GM21529 (cell line): ENCODE measurements at regions not wholly inside any gene's neighbourhood (a gene's known extent, or its start where the extent isn't known, plus 50 kb on each side); places are given as distances from the start of the nearest gene placed in this dataset.

Experiments used
- ATAC-seq: cut with Tn5 transposase; IDR thresholded peaks from one replicate; pipeline ENCODE4 v1.9.1; 2021; ENCODE audit not compliant: unreplicated experiment

GRCh38 chr18:70489986-70490933, 201.4 kb downstream of the SOCS6 start:
- ATAC-seq = peak; percentile 46

- no peak for ATAC-seq
Observed at GRCh38 chr18:70489571-70489970, 200.7 kb downstream of the SOCS6 start.

- no peak for ATAC-seq
Observed at GRCh38 chr18:70469916-70470315, 181.1 kb downstream of the SOCS6 start.

- ATAC-seq = no peak
Observed at GRCh38 chr18:70468861-70469547, 180.2 kb downstream of the SOCS6 start.

- ATAC-seq = no peak
Observed at GRCh38 chr18:70464343-70465114, 175.7 kb downstream of the SOCS6 start.

- ATAC-seq = no peak
Observed at GRCh38 chr18:70463085-70463484, 174.2 kb downstream of the SOCS6 start.

- no peak for ATAC-seq
Observed at GRCh38 chr18:70462078-70462439, 173.2 kb downstream of the SOCS6 start.

- ATAC-seq = no peak
Observed at GRCh38 chr18:70461323-70462077, 172.7 kb downstream of the SOCS6 start.

GRCh38 chr18:70459731-70460130, 170.9 kb downstream of the SOCS6 start:
- ATAC-seq = no peak

GRCh38 chr18:70459251-70459650, 170.4 kb downstream of the SOCS6 start:
- no peak for ATAC-seq

GRCh38 chr18:70457788-70458187, 168.9 kb downstream of the SOCS6 start:
- no peak for ATAC-seq

GRCh38 chr18:70457223-70457622, 168.4 kb downstream of the SOCS6 start:
- ATAC-seq = no peak

- no peak for ATAC-seq
Observed at GRCh38 chr18:70456376-70456775, 167.5 kb downstream of the SOCS6 start.

GRCh38 chr18:70455731-70456130, 166.9 kb downstream of the SOCS6 start:
- no peak for ATAC-seq

- peak; percentile 84 for ATAC-seq
Observed at GRCh38 chr18:70454704-70455322, 166.0 kb downstream of the SOCS6 start.

GRCh38 chr18:70453058-70453775, 164.4 kb downstream of the SOCS6 start:
- ATAC-seq = no peak

- no peak for ATAC-seq
Observed at GRCh38 chr18:70452501-70452900, 163.7 kb downstream of the SOCS6 start.

GRCh38 chr18:70450426-70451253, 161.8 kb downstream of the SOCS6 start:
- no peak for ATAC-seq

GRCh38 chr18:70448588-70448987, 159.7 kb downstream of the SOCS6 start:
- no peak for ATAC-seq
